B cell (primary cell): ENCODE measurements at regions not wholly inside any gene's neighbourhood (a gene's known extent, or its start where the extent isn't known, plus 50 kb on each side); places are given as distances from the start of the nearest gene placed in this dataset.
"Not testable (repeated sequence)": the region's sequence is repeated elsewhere in the genome, so short reads cannot be mapped to it uniquely, and the experiment has no call there.

ENCODE experiments used
- ATAC-seq: fragments of 200-7000 bp; cut with Tn5 transposase; one replicate; pipeline ENCODE4 v1.10.0; 2021; ENCODE audit warnings: low read depth, mild to moderate bottlenecking, moderate number of reproducible peaks, moderate library complexity
- CTCF ChIA-PET: fragments of 350-600 bp; sonication (Branson Sonifier 250); formaldehyde crosslinking; loops from one replicate; lab custom pipeline; 2021; ENCODE audit warnings: antibody characterized with exemption, inconsistent platforms; lab: Charles Lee
- POLR2A ChIA-PET: fragments of 350-600 bp; sonication (Branson Sonifier 250); formaldehyde crosslinking; loops from one replicate; lab custom pipeline; 2021; ENCODE audit warnings: antibody characterized with exemption; lab: Charles Lee
- DNase-seq: peaks from one replicate; pipeline ENCODE4 v3.0.0; 2013
- H2AFZ ChIP-seq: 2 replicates; pipeline ENCODE4 v1.6.1; 2012; ENCODE audit warnings: mild to moderate bottlenecking, low read depth, low read length; ENCODE audit not compliant: insufficient read depth, poor library complexity, severe bottlenecking
- H3K27ac ChIP-seq, 2 donors: 1 replicate in 1 of 2; 2 replicates in 1 of 2; pipeline ENCODE4 v1.5.1; 2012 to 2013; ENCODE audit warnings: low read length in 2 of 2, mild to moderate bottlenecking in 2 of 2, moderate library complexity in 1 of 2
- H3K27me3 ChIP-seq, 4 experiments: fragments of 200-600 bp in 1 of 4; sonication (generic) in 1 of 4; replicated peaks in 1 of 4; 1 replicate in 2 of 4; 2 replicates in 2 of 4; pipeline versions ENCODE4 v1.6.1 to v1.7.0; 2013 to 2016; ENCODE audit warnings: low read length in 3 of 4, mild to moderate bottlenecking in 2 of 4, mixed read lengths in 1 of 4, moderate library complexity in 1 of 4; ENCODE audit not compliant: insufficient read depth in 4 of 4, control insufficient read depth in 3 of 4; ENCODE audit errors: control extremely low read depth in 1 of 4
- H3K36me3 ChIP-seq, 2 experiments: replicated peaks in 1 of 2; 1 replicate in 1 of 2; 2 replicates in 1 of 2; pipeline versions ENCODE4 v1.6.1 to v1.7.1; 2013; ENCODE audit warnings: low read length in 1 of 2; ENCODE audit not compliant: insufficient read depth in 2 of 2, control insufficient read depth in 1 of 2; ENCODE audit errors: control extremely low read depth in 1 of 2, extremely low read depth in 1 of 2
- H3K4me1 ChIP-seq, 2 donors: fragments of 200-600 bp in 1 of 2; sonication (generic) in 1 of 2; 1 replicate in 1 of 2; 2 replicates in 1 of 2; pipeline versions ENCODE4 v1.5.1 to v1.6.1; 2013 to 2017; ENCODE audit warnings: low read length in 2 of 2; ENCODE audit not compliant: control insufficient read depth in 2 of 2, insufficient read depth in 2 of 2
- H3K4me2 ChIP-seq: replicated peaks from 2 replicates; pipeline ENCODE3; 2012; ENCODE audit warnings: mild to moderate bottlenecking, low read depth, low read length; ENCODE audit not compliant: poor library complexity, severe bottlenecking
- H3K4me3 ChIP-seq, 5 experiments: fragments of 200-600 bp in 1 of 5; sonication (generic) in 1 of 5; 1 replicate in 3 of 5; 2 replicates in 2 of 5; pipeline versions ENCODE4 v1.5.1 to v1.7.0; 2011 to 2016; ENCODE audit warnings: low read length in 4 of 5, mild to moderate bottlenecking in 4 of 5, low read depth in 2 of 5, control low read depth in 1 of 5, moderate library complexity in 1 of 5; ENCODE audit not compliant: insufficient read depth in 1 of 5; ENCODE audit errors: control extremely low read depth in 1 of 5, extremely low read depth in 1 of 5
- H3K79me2 ChIP-seq: fragments of 200-600 bp; sonication (generic); one replicate; pipeline ENCODE4 v1.6.0; 2016; ENCODE audit warnings: low read length; ENCODE audit not compliant: control insufficient read depth, insufficient read depth
- H3K9ac ChIP-seq: fragments of 200-600 bp; sonication (generic); 2 replicates; pipeline ENCODE4 v1.6.1; 2017; ENCODE audit warnings: mild to moderate bottlenecking, low read length, moderate library complexity
- H3K9me3 ChIP-seq, 3 donors: one replicate each; pipeline versions ENCODE4 v1.6.1 to v1.7.1; 2013; ENCODE audit warnings: low read length in 2 of 3; ENCODE audit not compliant: control insufficient read depth in 2 of 3, insufficient read depth in 1 of 3; ENCODE audit errors: control extremely low read depth in 1 of 3
- H4K20me1 ChIP-seq: 2 replicates; pipeline ENCODE4 v1.6.0; 2012; ENCODE audit warnings: mild to moderate bottlenecking, low read length; ENCODE audit not compliant: insufficient read depth, control insufficient read depth, poor library complexity, severe bottlenecking
- H3K27ac Mint-ChIP-seq: one replicate; pipeline ENCODE4 v1.8.0; 2021; ENCODE audit warnings: mixed read lengths
- H3K27me3 Mint-ChIP-seq: one replicate; pipeline ENCODE4 v1.8.0; 2021; ENCODE audit warnings: mixed read lengths
- H3K4me1 Mint-ChIP-seq: one replicate; pipeline ENCODE4 v1.8.0; 2021; ENCODE audit warnings: mixed read lengths
- H3K4me3 Mint-ChIP-seq: one replicate; pipeline ENCODE4 v1.8.0; 2021; ENCODE audit warnings: mixed read lengths
- H3K9me3 Mint-ChIP-seq: one replicate; pipeline ENCODE4 v1.8.0; 2022; ENCODE audit warnings: mixed read lengths; ENCODE audit not compliant: insufficient read depth
- CTCF ChIP-seq: fragments of 200-600 bp; IDR thresholded peaks from one replicate; pipeline ENCODE4 v1.8.0; 2022; ENCODE audit warnings: antibody characterized with exemption, mild to moderate bottlenecking
- EZH2 ChIP-seq: IDR thresholded peaks from 2 replicates; pipeline ENCODE4 v1.6.1; 2012; ENCODE audit warnings: borderline replicate concordance, low read depth, mild to moderate bottlenecking, moderate library complexity, low read length; ENCODE audit not compliant: insufficient read depth, poor library complexity, severe bottlenecking
- WGBS: methylation state at CpG from one replicate; pipeline ENCODE4 v1.1.5; 2013; ENCODE audit warnings: missing lambda C conversion rate; ENCODE audit not compliant: insufficient coverage; 5-methylcytosine and 5-hydroxymethylcytosine counted together
- intact Hi-C: fragments of 100-400 bp; cut with micrococcal nuclease; formaldehyde crosslinking; loops from one replicate; pipeline ENCODE4 v1.10.0; 2022

DNA sequence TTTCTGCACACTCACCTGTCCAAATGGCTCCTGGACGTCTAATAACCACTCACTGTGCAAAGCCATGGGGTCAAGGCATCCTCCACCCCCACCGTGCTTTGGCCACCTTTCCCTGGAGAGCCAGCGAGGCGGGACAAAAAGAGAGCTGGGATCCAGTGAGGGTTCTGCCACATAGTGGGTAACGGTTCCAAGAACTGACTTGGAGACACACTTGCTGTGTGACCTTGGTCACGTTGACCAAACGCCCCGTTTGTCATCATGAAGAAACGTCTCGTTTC lies 287.2 kb downstream of the TFAP2C start:
- intact Hi-C loops: no loop called here
- ChIA-PET CTCF (no interaction called here), POLR2A (no interaction called here)
- Histone ChIP-seq H3K9ac (no peak overlapping the region), H3K27me3 (peaks cover 0 to 3% (median 0%) of the 10 kb centered on the region in 4 experiments), H3K9me3 (peaks cover 0 to 6% (median 0%) of the 10 kb centered on the region in 3 donors), H3K4me2 (no peak overlapping the region), H3K36me3 (no peaks in the 10 kb centered on the region), H4K20me1 (no peaks in the 10 kb centered on the region), H3K4me3 (no peak overlapping the region), H3K27ac (no peak overlapping the region), H2AFZ (no peak overlapping the region), H3K79me2 (no peaks in the 10 kb centered on the region), H3K4me1 (no peaks in the 10 kb centered on the region)
- Mint-ChIP-seq H3K27ac (no peak overlapping the region), H3K4me1 (no peaks in the 10 kb centered on the region), H3K4me3 (no peak overlapping the region), H3K27me3 (peaks cover 5% of the 10 kb centered on the region), H3K9me3 (no peaks in the 10 kb centered on the region)
- TF ChIP-seq CTCF (no peak), EZH2 (no peak)
- ATAC-seq: no peak
- WGBS: 94% methylated on average over 10 of the region's 10 CpGs
- no peak for DNase-seq

DNA sequence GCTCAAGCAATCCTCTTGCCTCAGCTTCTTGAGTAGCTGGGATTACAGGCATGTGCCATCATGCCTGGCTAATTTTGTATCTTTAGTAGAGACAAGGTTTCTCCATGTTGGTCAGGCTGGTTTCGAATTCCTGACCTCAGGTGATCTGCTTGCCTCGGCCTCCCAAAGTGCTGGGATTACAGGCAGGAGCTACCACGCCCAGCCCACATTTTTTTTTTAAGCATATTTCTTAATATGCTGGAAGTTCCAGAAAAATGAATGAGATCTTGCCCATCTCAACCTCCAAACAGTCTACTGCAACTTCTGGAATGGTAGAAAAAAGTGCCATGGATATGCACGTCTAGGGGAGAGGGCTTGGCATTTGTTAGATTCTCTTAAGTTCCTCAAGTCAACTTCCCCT lies 290.9 kb downstream of the TFAP2C start:
- H2AFZ ChIP-seq, H3K9me3 Mint-ChIP-seq, H3K4me3 Mint-ChIP-seq, H3K9ac ChIP-seq, H3K27ac ChIP-seq, intact Hi-C loops, H3K36me3 ChIP-seq, H3K79me2 ChIP-seq, H3K9me3 ChIP-seq, ATAC-seq, H3K4me1 Mint-ChIP-seq, H3K4me3 ChIP-seq, POLR2A ChIA-PET, CTCF ChIA-PET, H3K4me1 ChIP-seq, H4K20me1 ChIP-seq, DNase-seq, H3K27ac Mint-ChIP-seq, H3K4me2 ChIP-seq: not testable (repeated sequence)
- WGBS: no CpG with 5 or more reads among the region's 4 CpGs
- peaks cover 0 to 22% (median 5%) of the 10 kb centered on the region in 4 experiments for H3K27me3 ChIP-seq
- H3K27me3 Mint-ChIP-seq: peaks cover 26% of the 10 kb centered on the region
